ENCODE measurements at regions not wholly inside any gene's neighbourhood (a gene's known extent, or its start where the extent isn't known, plus 50 kb on each side); places are given as distances from the start of the nearest gene placed in this dataset.
A peak's percentile ranks its signal among the peaks of the same experiment; 100 is the strongest.
"Not testable (repeated sequence)": the region's sequence is repeated elsewhere in the genome, so short reads cannot be mapped to it uniquely, and the experiment has no call there.

- no peak for DNase-seq
Measured at GRCh38 chrX:65610481-65610880, 57.0 kb upstream of the MSN start.

- DNase-seq: no peak
Measured at GRCh38 chrX:65610040-65610439, 57.4 kb upstream of the MSN start.

GRCh38 chrX:65609237-65609636 is 58.2 kb upstream of the MSN start:
- DNase-seq: no peak

- DNase-seq: no peak
Measured at GRCh38 chrX:65608026-65608425, 59.4 kb upstream of the MSN start.

- DNase-seq: peak; percentile 55
Measured at GRCh38 chrX:65607070-65607742, 60.2 kb upstream of the MSN start.

GRCh38 chrX:65602221-65602560 is 65.3 kb upstream of the MSN start:
- DNase-seq: no peak

- DNase-seq: peak; percentile 92
Measured at GRCh38 chrX:65601530-65602220, 65.8 kb upstream of the MSN start.

GRCh38 chrX:65601126-65601525 is 66.3 kb upstream of the MSN start:
- DNase-seq: no peak

- DNase-seq: no peak
Measured at GRCh38 chrX:65600106-65600505, 65.5 kb upstream of the LAS1L start.

GRCh38 chrX:65598559-65599147 is 64.1 kb upstream of the LAS1L start:
- DNase-seq: no peak

GRCh38 chrX:65596270-65597034 is 61.9 kb upstream of the LAS1L start:
- DNase-seq: peak; percentile 77

- peak; percentile 91 for DNase-seq
Measured at GRCh38 chrX:65595460-65595876, 60.9 kb upstream of the LAS1L start.

GRCh38 chrX:65591206-65591605 is 56.6 kb upstream of the LAS1L start:
- no peak for DNase-seq

- no peak for DNase-seq
Measured at GRCh38 chrX:65589304-65589703, 54.7 kb upstream of the LAS1L start.

- DNase-seq: no peak
Measured at GRCh38 chrX:65588795-65589194, 54.2 kb upstream of the LAS1L start.

- peak; percentile 61 for DNase-seq
Measured at GRCh38 chrX:65587616-65588526, 53.3 kb upstream of the LAS1L start.

GRCh38 chrX:65586491-65586890 is 51.9 kb upstream of the LAS1L start:
- DNase-seq: peak; percentile 10

- DNase-seq: not testable (repeated sequence)
Measured at GRCh38 chrX:65585226-65585625, 50.6 kb upstream of the LAS1L start.

All from fibroblast of skin of back (primary cell).